Loucy (cell line): ENCODE measurements at regions not wholly inside any gene's neighbourhood (a gene's known extent, or its start where the extent isn't known, plus 50 kb on each side); places are given as distances from the start of the nearest gene placed in this dataset.
"Not testable (repeated sequence)": the region's sequence is repeated elsewhere in the genome, so short reads cannot be mapped to it uniquely, and the experiment has no call there.

Source experiments
- H2AFZ ChIP-seq: fragments of 200-600 bp; sonication (generic); 2 replicates; pipeline ENCODE4 v1.6.0; 2016; ENCODE audit warnings: antibody characterized with exemption, mild to moderate bottlenecking, low read length, moderate library complexity
- H3F3A ChIP-seq: fragments of 200-600 bp; 2 replicates; pipeline ENCODE4 v1.6.0; 2016; ENCODE audit warnings: antibody characterized with exemption, low read depth, mild to moderate bottlenecking
- H3K27me3 ChIP-seq: fragments of 200-600 bp; sonication (generic); 2 replicates; pipeline ENCODE4 v1.6.1; 2014; ENCODE audit warnings: low read length, mild to moderate bottlenecking; ENCODE audit not compliant: insufficient read depth, poor library complexity, severe bottlenecking
- H3K36me3 ChIP-seq: fragments of 200-600 bp; sonication (generic); 2 replicates; pipeline ENCODE4 v1.6.1; 2016; ENCODE audit warnings: low read length; ENCODE audit not compliant: insufficient read depth
- H3K4me1 ChIP-seq: fragments of 200-600 bp; sonication (generic); 2 replicates; pipeline ENCODE4 v1.5.1; 2014; ENCODE audit warnings: low read length, mild to moderate bottlenecking; ENCODE audit not compliant: insufficient read depth, poor library complexity, severe bottlenecking
- H3K4me2 ChIP-seq: fragments of 200-600 bp; sonication (generic); 2 replicates; pipeline ENCODE4 v1.6.0; 2014; ENCODE audit warnings: antibody characterized with exemption, low read length, low read depth, mild to moderate bottlenecking; ENCODE audit not compliant: poor library complexity, severe bottlenecking
- H3K4me3 ChIP-seq: fragments of 200-600 bp; sonication (generic); 2 replicates; pipeline ENCODE4 v1.5.1; 2014; ENCODE audit warnings: low read length, mild to moderate bottlenecking, mixed read lengths; ENCODE audit not compliant: poor library complexity, severe bottlenecking
- H3K79me2 ChIP-seq: fragments of 200-600 bp; sonication (generic); 2 replicates; pipeline ENCODE4 v1.6.1; 2014; ENCODE audit warnings: low read length; ENCODE audit not compliant: insufficient read depth
- H3K9ac ChIP-seq: fragments of 200-600 bp; sonication (generic); 2 replicates; pipeline ENCODE4 v1.6.0; 2014; ENCODE audit warnings: mild to moderate bottlenecking, low read depth, low read length, moderate library complexity; ENCODE audit not compliant: poor library complexity, severe bottlenecking
- H3K9me2 ChIP-seq: fragments of 200-600 bp; sonication (generic); replicated peaks from 2 replicates; pipeline ENCODE4 v1.6.1; 2016; ENCODE audit warnings: low read depth, low read length, mixed read lengths
- H3K9me3 ChIP-seq: fragments of 200-600 bp; sonication (generic); 2 replicates; pipeline ENCODE4 v1.6.1; 2014; ENCODE audit warnings: mild to moderate bottlenecking, antibody characterized with exemption, low read length, low read depth; ENCODE audit not compliant: insufficient read depth
- H4K20me1 ChIP-seq: fragments of 200-600 bp; sonication (generic); 2 replicates; pipeline ENCODE4 v1.6.0; 2014; ENCODE audit warnings: antibody characterized with exemption, low read length, mild to moderate bottlenecking; ENCODE audit not compliant: insufficient read depth, poor library complexity, severe bottlenecking
- CTCF ChIP-seq: fragments of 200-600 bp; sonication (generic); conservative IDR thresholded peaks from 2 replicates; pipeline ENCODE4 v1.5.1; 2014; ENCODE audit warnings: mild to moderate bottlenecking, antibody characterized with exemption, low read length
- EZH2phosphoT487 ChIP-seq: fragments of 200-600 bp; IDR thresholded peaks from 2 replicates; pipeline ENCODE4 v1.6.1; 2018; ENCODE audit warnings: antibody characterized with exemption, mild to moderate bottlenecking, moderate library complexity, borderline replicate concordance

DNA sequence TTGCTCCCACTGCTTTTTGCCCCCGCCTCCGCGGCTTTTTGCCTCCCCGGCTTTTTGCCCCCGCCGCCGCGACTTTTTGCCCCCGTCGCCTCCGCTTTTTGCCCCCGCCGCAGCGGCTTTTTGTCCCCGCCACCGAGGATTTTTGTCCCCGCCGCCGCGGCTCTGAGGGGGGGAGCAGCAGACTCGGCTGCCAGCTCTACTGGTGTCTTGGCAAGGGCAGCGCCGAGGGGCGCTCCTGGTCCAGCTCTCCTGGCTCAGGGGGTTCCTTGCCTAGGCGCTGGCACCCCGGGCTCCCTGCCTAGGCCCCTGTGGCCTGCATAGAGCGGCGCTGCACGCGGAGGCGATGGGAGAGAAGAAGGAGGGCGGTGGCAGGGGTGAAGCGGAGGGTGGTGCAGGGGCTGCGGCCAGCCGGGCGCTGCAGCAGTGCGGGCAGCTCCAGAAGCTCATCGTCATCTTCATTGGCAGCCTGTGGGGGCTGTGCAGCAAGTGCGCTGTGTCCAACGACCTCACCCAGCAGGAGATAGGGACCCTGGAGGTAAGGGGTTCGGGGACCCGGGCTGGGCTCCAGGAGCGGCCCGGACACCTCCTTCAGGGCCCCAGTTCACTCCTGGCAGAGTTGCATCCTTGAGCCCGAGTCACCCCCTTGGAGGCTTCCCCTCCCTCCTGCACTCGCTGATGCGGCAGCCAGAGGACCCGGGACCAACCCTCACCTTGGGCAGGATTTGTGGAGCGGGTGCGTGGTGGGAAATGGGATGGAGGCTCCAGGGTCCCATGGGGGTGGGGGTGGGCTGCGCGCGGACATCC lies 642.4 kb downstream of the GOLGA6L6 start:
- Histone ChIP-seq H3K4me2 (no peak overlapping the region), H3K36me3 (no peaks in the 10 kb centered on the region), H4K20me1 (no peaks in the 10 kb centered on the region), H3K9me2 (no peaks in the 10 kb centered on the region), H3F3A (no peaks in the 10 kb centered on the region), H3K27me3 (no peaks in the 10 kb centered on the region), H3K9ac (no peak overlapping the region), H3K4me1 (no peaks in the 10 kb centered on the region), H3K79me2 (no peaks in the 10 kb centered on the region), H2AFZ (no peak overlapping the region), H3K4me3 (no peak overlapping the region), H3K9me3 (no peaks in the 10 kb centered on the region; the same call in 1 of the 2 replicates)
- TF ChIP-seq CTCF, result no peak
- no peak for TF ChIP-seq EZH2phosphoT487

GRCh38 chr15:19888811-19889210 lies 652.8 kb downstream of the GOLGA6L6 start:
- not testable (repeated sequence) for H3K4me2 ChIP-seq, H3K79me2 ChIP-seq, H3K27me3 ChIP-seq, H3K9ac ChIP-seq, H3K4me3 ChIP-seq, H4K20me1 ChIP-seq, H2AFZ ChIP-seq, H3K9me2 ChIP-seq, H3K4me1 ChIP-seq, H3K9me3 ChIP-seq, H3F3A ChIP-seq, H3K36me3 ChIP-seq
- TF ChIP-seq CTCF, result peak; percentile 38

DNA sequence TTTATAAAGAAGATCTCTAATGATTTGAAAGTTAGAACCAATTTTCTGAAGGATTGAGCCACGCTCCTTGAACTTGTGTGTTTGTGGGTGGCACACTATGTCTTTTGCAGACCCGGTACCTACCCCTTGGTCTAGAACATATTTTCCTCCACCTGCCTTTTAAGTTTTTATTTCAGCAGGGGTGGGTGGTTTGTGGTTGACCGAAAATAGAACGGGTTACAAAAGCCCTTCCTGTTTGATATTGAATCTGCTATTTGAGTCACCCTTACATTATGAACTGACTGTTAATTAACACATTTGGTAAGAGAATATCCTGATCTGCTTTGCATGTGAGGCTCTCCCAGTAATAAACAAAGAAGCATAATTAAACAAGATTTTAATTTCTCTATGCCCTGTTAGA lies 697.5 kb downstream of the GOLGA6L6 start:
- not testable (repeated sequence) for H4K20me1 ChIP-seq, H3K79me2 ChIP-seq, H3K9me3 ChIP-seq, H3K36me3 ChIP-seq, H2AFZ ChIP-seq, H3K4me1 ChIP-seq, H3K9ac ChIP-seq, H3K27me3 ChIP-seq, H3K9me2 ChIP-seq, H3F3A ChIP-seq
- peak overlapping the region; percentile 65 for H3K4me2 ChIP-seq
- H3K4me3 ChIP-seq, result peak overlapping the region; percentile 53
